Islet precursor cell (in vitro differentiated cells): ENCODE measurements at regions not wholly inside any gene's neighbourhood (a gene's known extent, or its start where the extent isn't known, plus 50 kb on each side); places are given as distances from the start of the nearest gene placed in this dataset.
A peak's percentile ranks its signal among the peaks of the same experiment; 100 is the strongest.

Experiments used
- DNase-seq: peaks from one replicate; pipeline ENCODE4 v3.0.0-alpha.2; 2018

- no peak for DNase-seq
Measured at GRCh38 chr1:232225336-232226131, 404.4 kb downstream of the SIPA1L2 start.

GRCh38 chr1:232223887-232224286, 406.0 kb downstream of the SIPA1L2 start:
- DNase-seq = peak; percentile 24

DNA sequence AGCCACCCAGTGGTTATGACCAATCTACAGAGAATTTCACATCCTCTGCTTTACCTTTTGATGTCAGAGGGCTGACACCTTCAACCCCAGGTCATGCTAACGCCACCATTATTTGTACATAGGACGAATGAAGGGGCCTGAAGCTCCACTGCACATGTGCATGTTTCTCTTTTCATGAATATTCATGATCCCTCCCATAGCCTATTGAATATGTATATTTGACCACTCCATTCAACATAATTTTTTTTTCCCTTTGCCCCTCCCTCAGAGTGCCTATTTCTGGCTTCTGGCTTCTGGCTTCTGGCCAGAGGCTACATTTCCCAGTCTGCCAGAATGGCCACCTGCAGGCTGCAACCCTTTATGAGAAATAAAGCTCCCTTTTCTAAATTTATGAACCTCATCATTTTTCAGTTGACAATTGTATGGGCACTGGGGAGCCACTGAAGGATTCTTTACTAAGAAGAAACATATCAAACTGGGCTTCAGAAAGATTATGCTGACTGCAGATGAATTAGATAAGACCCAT, 406.7 kb downstream of the SIPA1L2 start:
- no peak for DNase-seq

GRCh38 chr1:232222614-232223013, 407.3 kb downstream of the SIPA1L2 start:
- peak; percentile 16 for DNase-seq

- DNase-seq = peak; percentile 45
Measured at GRCh38 chr1:232221802-232222499, 408.0 kb downstream of the SIPA1L2 start.

- no peak for DNase-seq
Measured at GRCh38 chr1:232218955-232219865, 410.7 kb downstream of the SIPA1L2 start.

GRCh38 chr1:232213928-232214327, 416.0 kb downstream of the SIPA1L2 start:
- DNase-seq = no peak

- DNase-seq = no peak
Measured at GRCh38 chr1:232212253-232212652, 417.7 kb downstream of the SIPA1L2 start.

GRCh38 chr1:232211149-232211548, 418.8 kb downstream of the SIPA1L2 start:
- DNase-seq = peak; percentile 59

- no peak for DNase-seq
Measured at GRCh38 chr1:232209357-232209756, 420.6 kb downstream of the SIPA1L2 start.

- no peak for DNase-seq
Measured at GRCh38 chr1:232207073-232207866, 422.7 kb downstream of the SIPA1L2 start.

DNA sequence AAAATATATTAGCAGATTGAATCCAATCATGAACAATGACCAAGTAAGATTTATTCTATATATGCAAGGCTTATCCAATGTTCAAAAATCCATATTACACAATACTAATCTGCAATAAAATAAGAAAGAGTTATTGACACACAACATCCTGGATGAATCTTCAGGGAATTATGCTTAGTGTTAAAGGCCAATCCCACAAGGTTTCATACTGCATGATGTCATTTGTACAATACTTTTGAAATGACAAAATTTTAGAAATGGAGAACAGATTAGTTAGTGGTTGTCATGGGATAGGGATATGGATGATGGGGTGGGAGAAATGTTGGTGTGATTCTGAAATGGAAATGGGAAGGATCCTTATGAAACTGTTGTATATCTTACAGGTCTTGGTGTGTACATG, 425.7 kb downstream of the SIPA1L2 start:
- DNase-seq = no peak

DNA sequence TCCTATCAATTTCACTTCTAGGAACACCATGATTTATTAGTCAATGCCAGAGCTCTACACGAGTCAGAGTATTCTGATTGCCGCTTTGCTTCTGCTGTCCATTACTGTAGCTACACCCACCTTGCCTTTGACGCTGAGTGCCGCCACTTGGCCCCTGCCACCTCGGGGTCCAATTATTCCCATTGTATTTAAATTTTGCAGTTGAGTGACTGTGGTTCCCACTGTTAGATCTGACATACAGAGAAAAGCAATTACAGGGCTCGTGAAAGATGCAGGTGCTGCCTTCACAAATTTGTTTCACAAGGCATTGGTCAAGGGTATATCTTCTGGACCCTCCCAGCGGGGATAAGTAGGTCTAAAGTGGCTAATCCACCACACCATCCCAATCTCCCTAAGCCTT, 428.9 kb downstream of the SIPA1L2 start:
- no peak for DNase-seq

- no peak for DNase-seq
Measured at GRCh38 chr1:232196042-232196441, 433.9 kb downstream of the SIPA1L2 start.

- DNase-seq = no peak
Measured at GRCh38 chr1:232194424-232194823, 435.5 kb downstream of the SIPA1L2 start.

- DNase-seq = no peak
Measured at GRCh38 chr1:232193451-232193783, 436.5 kb downstream of the SIPA1L2 start.

DNA sequence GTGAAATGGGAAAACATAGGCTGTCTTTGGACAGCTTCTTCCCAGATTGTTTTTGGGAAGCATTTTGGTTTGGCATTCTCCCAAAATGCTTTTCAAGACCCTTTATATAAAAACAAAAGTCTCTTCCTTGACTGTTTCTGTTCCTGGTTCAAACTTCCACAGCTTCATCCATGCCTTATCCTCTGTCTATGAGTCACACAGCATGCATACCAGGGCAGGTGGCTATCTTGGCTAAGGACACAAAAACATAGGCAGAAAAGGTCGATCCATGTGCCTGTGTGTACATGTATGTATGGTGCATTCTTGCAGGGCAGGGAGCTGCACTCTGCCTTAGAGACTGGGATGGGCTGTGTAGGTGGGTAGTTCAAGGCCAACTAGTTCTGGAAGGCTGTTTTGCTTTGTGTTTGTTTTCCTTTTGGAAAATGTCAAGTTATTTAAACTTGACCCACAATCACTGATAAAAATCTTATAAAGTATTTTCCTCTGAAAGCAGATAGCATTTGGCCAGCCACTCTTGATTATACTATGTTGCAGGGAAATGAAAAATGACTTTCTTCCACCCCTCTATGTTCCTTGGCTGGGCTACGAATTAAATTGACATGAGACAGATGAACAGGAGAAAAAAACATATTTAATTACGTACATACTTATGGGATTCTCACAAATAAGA, 437.0 kb downstream of the SIPA1L2 start:
- DNase-seq = no peak

DNA sequence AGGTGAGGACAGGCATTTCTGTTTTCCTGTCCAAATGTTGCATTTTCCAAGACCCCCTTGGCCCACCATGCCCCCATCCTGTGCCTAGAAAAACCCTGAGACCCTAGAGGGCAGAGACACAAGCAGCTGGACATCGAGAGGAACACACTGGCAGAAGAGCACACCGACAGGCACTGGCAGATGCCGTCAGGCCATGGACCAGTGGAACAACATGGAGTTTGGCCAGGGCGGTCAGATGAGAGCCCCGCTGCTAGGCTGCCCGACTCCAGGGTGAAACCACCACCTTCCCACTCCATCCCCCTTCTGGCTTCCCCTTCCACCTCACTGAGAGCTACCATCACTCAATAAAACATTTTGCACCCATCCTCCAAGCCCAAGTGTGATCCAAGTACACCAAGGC, 438.4 kb downstream of the SIPA1L2 start:
- no peak for DNase-seq

GRCh38 chr1:232188318-232188717, 441.6 kb downstream of the SIPA1L2 start:
- no peak for DNase-seq

DNA sequence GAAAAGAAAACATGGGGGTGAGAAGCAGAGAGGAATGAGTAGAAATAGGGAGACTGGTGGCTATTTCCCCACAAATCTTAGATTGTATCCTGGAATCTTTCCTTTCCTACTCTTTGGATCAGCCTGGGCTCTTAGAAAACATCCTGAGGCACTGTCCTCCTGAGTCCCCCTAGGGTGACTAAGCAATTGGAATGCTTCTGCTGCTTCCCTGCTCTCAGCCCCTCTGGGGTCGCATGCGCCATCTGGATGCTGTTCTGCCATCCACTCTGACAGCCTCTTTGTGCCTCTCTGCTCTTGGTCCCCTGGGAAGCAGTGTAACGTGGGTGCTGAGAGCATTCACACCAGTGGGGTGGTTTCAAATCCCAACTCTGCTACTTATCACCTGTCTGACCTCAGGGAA, 443.0 kb downstream of the SIPA1L2 start:
- peak; percentile 80 for DNase-seq
